SU-DHL-6 (cell line): ENCODE measurements at regions not wholly inside any gene's neighbourhood (a gene's known extent, or its start where the extent isn't known, plus 50 kb on each side); places are given as distances from the start of the nearest gene placed in this dataset.

Experiments
- CTCF ChIP-seq: fragments of 200-600 bp; sonication (generic); IDR thresholded peaks from one replicate; pipeline ENCODE4 v1.5.1; 2017; ENCODE audit warnings: antibody characterized with exemption, mild to moderate bottlenecking, low read length, moderate library complexity; ENCODE audit not compliant: insufficient read depth, poor library complexity, severe bottlenecking
- EZH2phosphoT487 ChIP-seq: fragments of 200-600 bp; sonication (generic), shearing (Covaris generic); conservative IDR thresholded peaks from 2 replicates; pipeline ENCODE4 v1.6.1; 2018; ENCODE audit warnings: mild to moderate bottlenecking, antibody characterized with exemption, low read length, moderate library complexity, mixed read lengths

- TF ChIP-seq CTCF (no peak), EZH2phosphoT487 (no peak)
These were observed 305.5 kb upstream of the SGK1 start for GRCh38 chr6:134623401-134623800.
